H1 (cell line): ENCODE measurements at regions not wholly inside any gene's neighbourhood (a gene's known extent, or its start where the extent isn't known, plus 50 kb on each side); places are given as distances from the start of the nearest gene placed in this dataset.

Experiments
- ATF2 ChIP-seq: IDR thresholded peaks from 2 replicates; pipeline ENCODE4 v1.6.1; 2012; ENCODE audit warnings: low read length, inconsistent platforms
- CBX5 ChIP-seq: fragments of 300-800, 300-1000 bp; sonication (generic); IDR thresholded peaks from 2 replicates; pipeline ENCODE4 v1.7.1; 2016; ENCODE audit warnings: antibody characterized with exemption, low read length, low read depth
- CHD1 ChIP-seq: IDR thresholded peaks from 2 replicates; pipeline ENCODE4 v1.6.1; 2012; ENCODE audit warnings: low read depth, low read length, improper control_type of control experiment
- PHF8 ChIP-seq: fragments of 200-600 bp; sonication (generic); conservative IDR thresholded peaks from 2 replicates; pipeline ENCODE4 v1.7.1; 2012; ENCODE audit warnings: low read depth, mild to moderate bottlenecking, inconsistent platforms, low read length, moderate library complexity
- POLR2A ChIP-seq, 2 experiments: IDR thresholded peaks; 1 replicate in 1 of 2; 2 replicates in 1 of 2; pipeline ENCODE4 v1.6.1; 2011; ENCODE audit warnings: low read depth in 2 of 2, low read length in 2 of 2, mild to moderate bottlenecking in 2 of 2; ENCODE audit errors: control extremely low read depth in 1 of 2
- USF2 ChIP-seq: IDR thresholded peaks from 2 replicates; pipeline ENCODE4 v1.6.1; 2011; ENCODE audit warnings: low read length, improper control_type of control experiment

- TF ChIP-seq PHF8, result no peak
- no peak for TF ChIP-seq CBX5
- no peak for TF ChIP-seq CHD1
- no peak for TF ChIP-seq ATF2
- no peak for TF ChIP-seq USF2
- TF ChIP-seq POLR2A (IDR thresholded peaks at IDR 0.05; ENCODE audit: control extremely low read depth in 1 of 2, low read depth in 2 of 2, low read length in 2 of 2), result no peak
These were observed 344.0 kb downstream of the PYDC2 start (continued) for GRCh38 chr3:191804935-191805334.
